ENCODE measurements at regions not wholly inside any gene's neighbourhood (a gene's known extent, or its start where the extent isn't known, plus 50 kb on each side); places are given as distances from the start of the nearest gene placed in this dataset.
"Not testable (repeated sequence)": the region's sequence is repeated elsewhere in the genome, so short reads cannot be mapped to it uniquely, and the experiment has no call there.

- not testable (repeated sequence) for TF ChIP-seq POLR2A (IDR thresholded peaks at IDR 0.05; ENCODE audit: low read depth, low read length); POLR2AphosphoS5 (IDR thresholded peaks at IDR 0.05; ENCODE audit: low read depth, low read length); TAF1 (IDR thresholded peaks at IDR 0.05; ENCODE audit: borderline replicate concordance, low read depth, low read length)
Measured at GRCh38 chr4:115200201-115201041, 87.0 kb upstream of the NDST4 start.
